GM12873 (cell line): ENCODE measurements at regions not wholly inside any gene's neighbourhood (a gene's known extent, or its start where the extent isn't known, plus 50 kb on each side); places are given as distances from the start of the nearest gene placed in this dataset.

Experiments
- CTCF ChIP-seq: IDR thresholded peaks from 2 replicates; pipeline ENCODE4 v1.5.1; 2012; ENCODE audit warnings: low read depth, mild to moderate bottlenecking, moderate library complexity, low read length, control low read depth; ENCODE audit not compliant: insufficient read depth; ENCODE audit errors: missing control alignments

GRCh38 chr1:157438146-157438545 lies 114.2 kb downstream of the FCRL5 start:
- TF ChIP-seq CTCF: no peak

- no peak for TF ChIP-seq CTCF
Measured at GRCh38 chr1:157437296-157437695, 115.0 kb downstream of the FCRL5 start.

- TF ChIP-seq CTCF: no peak
Measured at GRCh38 chr1:157431751-157432150, 120.6 kb downstream of the FCRL5 start.

GRCh38 chr1:157429601-157430240 lies 122.6 kb downstream of the FCRL5 start:
- no peak for TF ChIP-seq CTCF

GRCh38 chr1:157419845-157420542 lies 132.3 kb downstream of the FCRL5 start:
- no peak for TF ChIP-seq CTCF

GRCh38 chr1:157418659-157419058 lies 133.7 kb downstream of the FCRL5 start:
- TF ChIP-seq CTCF: no peak

GRCh38 chr1:157418231-157418630 lies 134.1 kb downstream of the FCRL5 start:
- TF ChIP-seq CTCF: no peak
